LNCAP (cell line): ENCODE measurements at regions not wholly inside any gene's neighbourhood (a gene's known extent, or its start where the extent isn't known, plus 50 kb on each side); places are given as distances from the start of the nearest gene placed in this dataset.

ENCODE experiments used
- TF ChIP-seq, protein P1 (sequence below): fragments of 450-650 bp; IDR thresholded peaks from 2 replicates; pipeline ENCODE4 v1.5.1; 2017; ENCODE audit warnings: mild to moderate bottlenecking

- TF ChIP-seq, protein P1, sequence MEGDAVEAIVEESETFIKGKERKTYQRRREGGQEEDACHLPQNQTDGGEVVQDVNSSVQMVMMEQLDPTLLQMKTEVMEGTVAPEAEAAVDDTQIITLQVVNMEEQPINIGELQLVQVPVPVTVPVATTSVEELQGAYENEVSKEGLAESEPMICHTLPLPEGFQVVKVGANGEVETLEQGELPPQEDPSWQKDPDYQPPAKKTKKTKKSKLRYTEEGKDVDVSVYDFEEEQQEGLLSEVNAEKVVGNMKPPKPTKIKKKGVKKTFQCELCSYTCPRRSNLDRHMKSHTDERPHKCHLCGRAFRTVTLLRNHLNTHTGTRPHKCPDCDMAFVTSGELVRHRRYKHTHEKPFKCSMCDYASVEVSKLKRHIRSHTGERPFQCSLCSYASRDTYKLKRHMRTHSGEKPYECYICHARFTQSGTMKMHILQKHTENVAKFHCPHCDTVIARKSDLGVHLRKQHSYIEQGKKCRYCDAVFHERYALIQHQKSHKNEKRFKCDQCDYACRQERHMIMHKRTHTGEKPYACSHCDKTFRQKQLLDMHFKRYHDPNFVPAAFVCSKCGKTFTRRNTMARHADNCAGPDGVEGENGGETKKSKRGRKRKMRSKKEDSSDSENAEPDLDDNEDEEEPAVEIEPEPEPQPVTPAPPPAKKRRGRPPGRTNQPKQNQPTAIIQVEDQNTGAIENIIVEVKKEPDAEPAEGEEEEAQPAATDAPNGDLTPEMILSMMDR: no peak
Measured at GRCh38 chr13:94842901-94843300, 130.6 kb upstream of the SOX21 start.

DNA sequence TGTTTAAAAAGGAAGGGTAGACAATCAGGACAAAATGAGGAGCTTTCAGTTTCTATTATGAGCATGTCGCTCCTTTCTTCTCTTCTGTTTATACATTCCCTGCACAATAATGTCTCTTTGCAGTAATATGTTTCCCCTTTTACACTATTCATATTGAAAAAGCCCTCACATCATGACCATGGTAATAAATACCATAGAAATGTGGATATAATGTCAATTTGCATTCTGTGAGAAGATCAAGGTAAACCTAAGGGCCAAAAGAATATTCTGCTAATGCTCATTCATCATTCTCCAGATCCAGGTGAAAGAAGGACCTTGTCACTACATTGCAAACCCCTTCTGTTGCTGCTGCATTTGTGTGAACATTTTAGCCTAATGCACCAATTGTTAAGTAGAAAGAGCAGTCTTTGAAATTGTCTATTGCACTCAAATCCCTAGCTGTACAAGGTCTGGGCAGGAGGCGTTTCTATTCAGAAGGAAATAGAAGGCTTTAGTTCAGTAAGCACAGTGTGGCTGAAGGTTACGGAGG, 117.6 kb upstream of the SOX21 start:
- TF ChIP-seq, protein P1: no peak

- TF ChIP-seq, protein P1: no peak
Measured at GRCh38 chr13:94829185-94829836, 117.0 kb upstream of the SOX21 start.

DNA sequence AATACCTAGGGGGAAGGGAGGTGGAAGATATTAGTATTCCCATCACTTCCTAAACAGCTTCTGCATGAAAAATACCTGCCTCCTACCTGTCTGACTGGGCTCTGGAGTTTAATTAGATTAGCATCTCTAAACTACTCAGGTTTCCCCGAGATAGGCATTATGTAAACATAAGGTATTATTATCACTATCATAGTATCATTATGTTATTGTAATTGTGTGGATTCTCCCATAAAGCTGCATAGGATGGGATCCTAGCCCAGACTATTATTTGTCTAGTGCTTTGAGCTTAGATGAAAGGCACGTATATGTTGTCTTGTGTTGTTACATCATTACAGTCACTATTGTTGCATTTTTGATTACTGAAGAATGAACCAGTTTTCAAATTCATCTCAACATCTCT, 115.2 kb upstream of the SOX21 start:
- TF ChIP-seq, protein P1: no peak

DNA sequence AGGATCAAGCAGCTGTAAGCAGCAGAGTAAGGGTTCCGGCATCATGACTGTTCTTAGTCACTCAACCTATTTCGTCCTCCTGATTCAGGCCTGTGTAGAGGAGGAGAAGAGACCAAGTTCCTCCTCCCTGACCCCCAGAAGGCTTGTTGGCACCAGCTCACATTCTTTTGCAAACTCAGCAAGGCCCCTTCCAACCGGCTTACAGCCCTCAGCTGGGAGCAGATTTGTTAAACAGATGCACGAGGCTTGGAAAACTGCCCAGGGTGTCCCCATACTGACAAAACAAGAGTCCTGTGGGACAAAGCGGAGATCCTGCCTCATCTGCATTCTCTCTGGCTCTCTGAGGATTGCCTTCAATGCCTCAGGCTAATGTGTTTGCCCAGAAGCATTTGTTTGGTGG, 113.2 kb upstream of the SOX21 start:
- TF ChIP-seq, protein P1: no peak

GRCh38 chr13:94824601-94825000, 112.3 kb upstream of the SOX21 start:
- TF ChIP-seq, protein P1: no peak

- TF ChIP-seq, protein P1: no peak
Measured at GRCh38 chr13:94822356-94822755, 110.0 kb upstream of the SOX21 start.

- TF ChIP-seq, protein P1: no peak
Measured at GRCh38 chr13:94816256-94816655, 103.9 kb upstream of the SOX21 start.
